HepG2 (cell line): ENCODE measurements at regions not wholly inside any gene's neighbourhood (a gene's known extent, or its start where the extent isn't known, plus 50 kb on each side); places are given as distances from the start of the nearest gene placed in this dataset.

Experiments
- ATAC-seq: fragments of 200-7000 bp; cut with Tn5 transposase; 3 replicates; pipeline ENCODE4 v1.9.1; 2020; ENCODE audit warnings: mild to moderate bottlenecking, moderate library complexity
- BruUV-seq: library from RNA; stranded (reverse); fragments of 400-500 nt; replicated peaks from 2 replicates; lab custom pipeline; 2021; lab: Mats Ljungman, UMichigan
- CTCF ChIA-PET: fragments of 300-600 bp; formaldehyde crosslinking; extraction: SDS; loops from one replicate; lab custom pipeline; 2021; ENCODE audit warnings: low total read pairs, inconsistent platforms, low intra/inter-chr PET ratio; lab: Yijun Ruan, JAX
- POLR2A ChIA-PET: fragments of 350-600 bp; sonication (Branson Sonifier 250); formaldehyde crosslinking; loops from one replicate; lab custom pipeline; 2020; ENCODE audit warnings: antibody characterized with exemption, inconsistent platforms; lab: Yijun Ruan, JAX
- DNase-seq: peaks from one replicate; pipeline ENCODE4 v3.0.0-alpha.2; 2015; ENCODE audit warnings: low spot score
- FAIRE-seq: peaks from 3 replicates; lab custom pipeline; 2011; peaks lifted over from hg19 to GRCh38; lab: Jason Lieb, UNC
- H2AFZ ChIP-seq: one replicate; pipeline ENCODE4 v1.6.1; 2011; ENCODE audit warnings: low read length, inconsistent platforms
- H3K27ac ChIP-seq: fragments of 300-600 bp; 3 replicates; pipeline ENCODE4 v1.8.0; 2011; ENCODE audit warnings: mixed run types, mild to moderate bottlenecking, mixed read lengths, low read length, inconsistent platforms; ENCODE audit not compliant: insufficient read depth; ENCODE audit errors: extremely low read length
- H3K27me3 ChIP-seq, 2 experiments: fragments of 200-600 bp in 1 of 2; 2 replicates in 1 of 2; 3 replicates in 1 of 2; pipeline versions ENCODE4 v1.6.0 to v1.8.0; 2011; ENCODE audit warnings: low read length in 2 of 2, mild to moderate bottlenecking in 2 of 2, moderate library complexity in 2 of 2, inconsistent platforms in 1 of 2; ENCODE audit not compliant: insufficient read depth in 2 of 2, control insufficient read depth in 1 of 2
- H3K36me3 ChIP-seq, 2 experiments: fragments of 200-600 bp in 1 of 2; replicated peaks in 1 of 2; 2 replicates in 1 of 2; 3 replicates in 1 of 2; pipeline versions ENCODE4 v1.5.1 to v1.8.0; 2011; ENCODE audit warnings: low read length in 2 of 2, inconsistent platforms in 1 of 2; ENCODE audit not compliant: insufficient read depth in 2 of 2, control insufficient read depth in 1 of 2
- H3K4me1 ChIP-seq: 2 replicates; pipeline ENCODE4 v1.5.1; 2012; ENCODE audit warnings: low read length, inconsistent platforms; ENCODE audit not compliant: insufficient read depth
- H3K4me2 ChIP-seq: 2 replicates; pipeline ENCODE4 v1.6.0; 2011; ENCODE audit warnings: low read depth, low read length, inconsistent platforms
- H3K4me3 ChIP-seq, 3 experiments: fragments of 200-600 bp in 1 of 3; sonication (generic), shearing (Covaris generic) in 1 of 3; replicated peaks in 1 of 3; 2 replicates each; pipeline ENCODE4 v1.5.1; 2011 to 2016; ENCODE audit warnings: low read length in 3 of 3, inconsistent platforms in 2 of 3, low read depth in 2 of 3, mild to moderate bottlenecking in 2 of 3, control low read depth in 1 of 3, mixed read lengths in 1 of 3; ENCODE audit not compliant: insufficient read depth in 1 of 3
- H3K79me2 ChIP-seq: one replicate; pipeline ENCODE4 v1.6.1; 2011; ENCODE audit warnings: low read length, inconsistent platforms; ENCODE audit not compliant: insufficient read depth
- H3K9ac ChIP-seq: 2 replicates; pipeline ENCODE4 v1.6.0; 2011; ENCODE audit warnings: mild to moderate bottlenecking, low read depth, low read length, inconsistent platforms; ENCODE audit not compliant: insufficient read depth
- H3K9me3 ChIP-seq: 2 replicates; pipeline ENCODE4 v1.5.1; 2012; ENCODE audit warnings: mild to moderate bottlenecking, low read length
- H4K20me1 ChIP-seq: 2 replicates; pipeline ENCODE4 v1.6.0; 2011; ENCODE audit warnings: inconsistent platforms, mild to moderate bottlenecking, low read length, moderate library complexity; ENCODE audit not compliant: insufficient read depth
- ARID5B ChIP-seq: IDR thresholded peaks from 2 replicates; pipeline ENCODE4 v1.4.0; 2020; ENCODE audit warnings: mild to moderate bottlenecking, missing genetic modification reagents
- FLYWCH1 ChIP-seq: sonication (generic); formaldehyde crosslinking; IDR thresholded peaks from 2 replicates; pipeline ENCODE4 v1.8.1; 2023; ENCODE audit warnings: mild to moderate bottlenecking, missing genetic modification reagents
- HOXA9 ChIP-seq: sonication (generic); formaldehyde crosslinking; IDR thresholded peaks from 2 replicates; pipeline ENCODE4 v1.8.1; 2022; ENCODE audit warnings: missing genetic modification reagents, mild to moderate bottlenecking, moderate library complexity, borderline replicate concordance
- KAT8 ChIP-seq: IDR thresholded peaks from 2 replicates; pipeline ENCODE4 v1.6.1; 2016; ENCODE audit warnings: missing genetic modification reagents, missing compliant biosample characterization
- PHF8 ChIP-seq: sonication (generic); formaldehyde crosslinking; IDR thresholded peaks from 2 replicates; pipeline ENCODE4 v1.5.0; 2020; ENCODE audit warnings: missing genetic modification reagents
- PTBP1 ChIP-seq: fragments of 200-400 bp; formaldehyde crosslinking; IDR thresholded peaks from 2 replicates; pipeline ENCODE4 v1.6.1; 2018; ENCODE audit warnings: low read length, low read depth; ENCODE audit not compliant: poor library complexity, severe bottlenecking
- SAP130 ChIP-seq: IDR thresholded peaks from 2 replicates; pipeline ENCODE4 v1.6.1; 2016; ENCODE audit warnings: low read depth
- SIN3A ChIP-seq: IDR thresholded peaks from 2 replicates; pipeline ENCODE4 v1.6.1; 2011; ENCODE audit warnings: low read depth, mild to moderate bottlenecking, control low read depth, low read length, borderline replicate concordance
- SNAPC2 ChIP-seq: sonication (generic); formaldehyde crosslinking; IDR thresholded peaks from 2 replicates; pipeline ENCODE4 v1.8.1; 2022; ENCODE audit warnings: mild to moderate bottlenecking, missing genetic modification reagents
- SSRP1 ChIP-seq: IDR thresholded peaks from 2 replicates; pipeline ENCODE4 v1.6.1; 2016; ENCODE audit warnings: control low read depth
- YY1 ChIP-seq: IDR thresholded peaks from 2 replicates; pipeline ENCODE4 v1.6.1; 2011; ENCODE audit warnings: low read length, low read depth, moderate library complexity, mild to moderate bottlenecking; ENCODE audit not compliant: insufficient read depth, insufficient replicate concordance
- ZNF296 ChIP-seq: sonication (generic); formaldehyde crosslinking; conservative IDR thresholded peaks from 2 replicates; pipeline ENCODE4 v1.5.0; 2020; ENCODE audit warnings: mild to moderate bottlenecking, missing genetic modification reagents
- ZNF431 ChIP-seq: sonication (generic); formaldehyde crosslinking; IDR thresholded peaks from 2 replicates; pipeline ENCODE4 v1.9.0; 2022; ENCODE audit warnings: missing genetic modification reagents, low read depth, mild to moderate bottlenecking, borderline replicate concordance
- ZNF589 ChIP-seq: sonication (generic); formaldehyde crosslinking; conservative IDR thresholded peaks from 2 replicates; pipeline ENCODE4 v1.8.0; 2022; ENCODE audit warnings: mild to moderate bottlenecking, moderate library complexity, missing genetic modification reagents
- ZNF619 ChIP-seq: sonication (generic); formaldehyde crosslinking; IDR thresholded peaks from 2 replicates; pipeline ENCODE4 v1.4.0; 2020; ENCODE audit warnings: mild to moderate bottlenecking, missing genetic modification reagents
- ZNF749 ChIP-seq: sonication (generic); formaldehyde crosslinking; IDR thresholded peaks from 2 replicates; pipeline ENCODE4 v1.8.0; 2022; ENCODE audit warnings: mild to moderate bottlenecking, missing genetic modification reagents, moderate library complexity, borderline replicate concordance
- WGBS: methylation state at CpG from one replicate; pipeline ENCODE4 v1.1.6; 2017; ENCODE audit warnings: low lambda C conversion rate; 5-methylcytosine and 5-hydroxymethylcytosine counted together
- in situ Hi-C: cut with HindIII; loops from 2 replicates; pipeline ENCODE4 v1.10.0; 2017; ENCODE audit warnings: low pct_unique_long_range_greater_than_20kb; ENCODE audit not compliant: extremely low pct_ligation_motif_present
- intact Hi-C: fragments of 100-400 bp; cut with micrococcal nuclease; formaldehyde crosslinking; loops from one replicate; pipeline ENCODE4 v1.10.0; 2022; ENCODE audit not compliant: unreplicated experiment
- TF ChIP-seq, protein P1 (sequence below): sonication (generic); formaldehyde crosslinking; IDR thresholded peaks from 2 replicates; pipeline ENCODE4 v1.4.0; 2020; ENCODE audit warnings: missing genetic modification reagents; ENCODE audit errors: not compliant biosample characterization
- TF ChIP-seq, protein P2 (sequence below): sonication (generic); formaldehyde crosslinking; IDR thresholded peaks from 2 replicates; pipeline ENCODE4 v1.5.0; 2020; ENCODE audit warnings: missing genetic modification reagents, mild to moderate bottlenecking, borderline replicate concordance

- Histone ChIP-seq H4K20me1 (no peaks in the 10 kb centered on the region), H3K27me3 (no peaks in the 10 kb centered on the region; a peak in 1 of 5 replicates), H3K4me1 (peaks cover 11% of the 10 kb centered on the region), H3K36me3 (no peaks in the 10 kb centered on the region), H3K79me2 (no peaks in the 10 kb centered on the region), H3K9ac (no peak overlapping the region), H2AFZ (no peak overlapping the region), H3K9me3 (no peaks in the 10 kb centered on the region), H3K27ac (no peak overlapping the region), H3K4me3 (no peak overlapping the region), H3K4me2 (no peak overlapping the region)
- ATAC-seq: no peak
- in situ Hi-C loops (no loop called here), intact Hi-C loops (no loop called here)
- TF ChIP-seq PHF8: no peak
- no peak for TF ChIP-seq ARID5B
- TF ChIP-seq YY1: no peak
- TF ChIP-seq, protein P1, sequence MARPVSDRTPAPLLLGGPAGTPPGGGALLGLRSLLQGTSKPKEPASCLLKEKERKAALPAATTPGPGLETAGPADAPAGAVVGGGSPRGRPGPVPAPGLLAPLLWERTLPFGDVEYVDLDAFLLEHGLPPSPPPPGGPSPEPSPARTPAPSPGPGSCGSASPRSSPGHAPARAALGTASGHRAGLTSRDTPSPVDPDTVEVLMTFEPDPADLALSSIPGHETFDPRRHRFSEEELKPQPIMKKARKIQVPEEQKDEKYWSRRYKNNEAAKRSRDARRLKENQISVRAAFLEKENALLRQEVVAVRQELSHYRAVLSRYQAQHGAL (CRISPR knock-in tag): no peak
- TF ChIP-seq KAT8 (CRISPR knock-in tag): no peak
- no peak for TF ChIP-seq ZNF589 (CRISPR knock-in tag)
- TF ChIP-seq ZNF431 (CRISPR knock-in tag): no peak
- TF ChIP-seq ZNF619: no peak
- no peak for TF ChIP-seq SAP130 (CRISPR knock-in tag)
- no peak for TF ChIP-seq SNAPC2 (CRISPR knock-in tag)
- no peak for TF ChIP-seq HOXA9
- no peak for TF ChIP-seq SIN3A
- TF ChIP-seq FLYWCH1 (CRISPR knock-in tag): no peak
- TF ChIP-seq ZNF296 (CRISPR knock-in tag): no peak
- no peak for TF ChIP-seq PTBP1
- TF ChIP-seq SSRP1 (CRISPR knock-in tag): no peak
- TF ChIP-seq ZNF749: no peak
- TF ChIP-seq, protein P2, sequence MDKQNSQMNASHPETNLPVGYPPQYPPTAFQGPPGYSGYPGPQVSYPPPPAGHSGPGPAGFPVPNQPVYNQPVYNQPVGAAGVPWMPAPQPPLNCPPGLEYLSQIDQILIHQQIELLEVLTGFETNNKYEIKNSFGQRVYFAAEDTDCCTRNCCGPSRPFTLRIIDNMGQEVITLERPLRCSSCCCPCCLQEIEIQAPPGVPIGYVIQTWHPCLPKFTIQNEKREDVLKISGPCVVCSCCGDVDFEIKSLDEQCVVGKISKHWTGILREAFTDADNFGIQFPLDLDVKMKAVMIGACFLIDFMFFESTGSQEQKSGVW (CRISPR knock-in tag): no peak
- BruUV-seq: no TSS peak
- no peak for FAIRE-seq
- POLR2A ChIA-PET: no interaction called here
- CTCF ChIA-PET: no interaction called here
- WGBS: 28% methylated on average over 3 of the region's 3 CpGs
- no peak for DNase-seq
Measured at GRCh38 chr3:35522450-35522849, 116.9 kb upstream of the ARPP21 start.
